DOHH2 (cell line): ENCODE measurements at regions not wholly inside any gene's neighbourhood (a gene's known extent, or its start where the extent isn't known, plus 50 kb on each side); places are given as distances from the start of the nearest gene placed in this dataset.

Source experiments
- CTCF ChIP-seq: fragments of 200-600 bp; sonication (generic); IDR thresholded peaks from one replicate; pipeline ENCODE4 v1.5.1; 2014; ENCODE audit warnings: antibody characterized with exemption, mild to moderate bottlenecking, low read depth, low read length; ENCODE audit not compliant: poor library complexity, severe bottlenecking
- EZH2phosphoT487 ChIP-seq: fragments of 200-600 bp; sonication (generic); IDR thresholded peaks from 2 replicates; pipeline ENCODE4 v1.6.1; 2017; ENCODE audit warnings: borderline replicate concordance, mild to moderate bottlenecking, antibody characterized with exemption, low read length, moderate library complexity, mixed read lengths

DNA sequence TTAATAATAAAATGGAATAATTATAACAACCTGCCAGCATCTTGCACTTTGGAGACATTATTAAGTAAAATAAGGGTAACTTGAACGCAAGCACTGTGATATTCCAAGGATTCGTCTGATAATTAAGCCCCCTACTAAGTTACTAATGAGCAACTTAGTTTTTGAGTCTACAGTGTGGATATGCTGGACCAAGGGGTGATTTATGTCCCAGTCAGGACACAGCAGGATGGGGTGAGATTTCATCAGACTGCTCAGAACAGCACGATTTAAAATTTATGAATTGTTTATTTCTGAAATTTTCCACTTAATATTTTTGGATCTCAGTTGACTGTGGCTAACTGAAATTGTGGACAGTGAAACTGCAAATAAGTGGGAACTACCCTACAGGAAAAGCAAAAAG lies 182.8 kb upstream of the PHF14 start:
- TF ChIP-seq CTCF (no peak), EZH2phosphoT487 (no peak)
